ENCODE measurements at regions not wholly inside any gene's neighbourhood (a gene's known extent, or its start where the extent isn't known, plus 50 kb on each side); places are given as distances from the start of the nearest gene placed in this dataset.

DNA sequence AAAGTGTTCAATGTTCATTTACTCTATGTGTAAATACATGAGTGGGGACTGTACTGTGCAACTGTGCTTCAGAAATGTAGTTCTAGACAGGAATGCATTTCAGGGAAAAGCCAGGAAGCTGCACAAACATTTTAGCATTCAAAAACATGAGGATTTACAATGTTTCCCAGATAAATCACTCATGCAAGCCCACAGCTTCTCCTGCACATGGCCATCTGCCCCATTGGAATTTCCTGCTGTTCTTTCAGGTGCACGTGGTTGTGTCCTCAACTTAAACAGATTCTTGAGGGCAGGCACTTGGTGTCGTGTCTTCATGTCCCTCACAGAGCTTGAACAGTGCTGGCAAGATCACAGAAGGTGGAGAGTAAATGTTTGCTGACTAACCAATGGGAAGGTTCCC, 101.5 kb downstream of the UNC5CL start:
- no peak for ATAC-seq

GRCh38 chr6:40936818-40937251, 102.2 kb downstream of the UNC5CL start:
- ATAC-seq, result no peak

- ATAC-seq, result no peak
These were observed 105.2 kb downstream of the UNC5CL start for GRCh38 chr6:40933864-40934263.

GRCh38 chr6:40932953-40933352, 106.1 kb downstream of the UNC5CL start:
- no peak for ATAC-seq

DNA sequence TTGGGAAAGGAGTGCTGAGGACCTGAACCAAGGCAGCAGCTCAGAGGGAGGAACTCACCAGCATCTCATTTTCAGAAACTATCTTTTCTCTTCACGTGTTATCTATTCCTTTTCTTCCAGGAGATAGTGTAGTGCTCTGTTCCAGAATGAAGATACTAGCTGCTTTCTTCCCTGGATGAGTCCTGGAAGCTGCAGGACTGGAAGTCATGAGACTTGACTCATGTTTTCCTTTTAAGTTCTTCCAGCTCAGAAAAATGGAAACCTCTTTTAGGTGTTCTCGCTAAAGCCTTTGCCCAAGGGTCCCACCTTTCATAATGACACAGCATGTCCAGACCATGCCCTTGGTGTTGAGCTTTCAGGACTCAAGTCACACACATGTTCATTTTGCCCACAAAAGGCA, 106.7 kb downstream of the UNC5CL start:
- ATAC-seq, result no peak

DNA sequence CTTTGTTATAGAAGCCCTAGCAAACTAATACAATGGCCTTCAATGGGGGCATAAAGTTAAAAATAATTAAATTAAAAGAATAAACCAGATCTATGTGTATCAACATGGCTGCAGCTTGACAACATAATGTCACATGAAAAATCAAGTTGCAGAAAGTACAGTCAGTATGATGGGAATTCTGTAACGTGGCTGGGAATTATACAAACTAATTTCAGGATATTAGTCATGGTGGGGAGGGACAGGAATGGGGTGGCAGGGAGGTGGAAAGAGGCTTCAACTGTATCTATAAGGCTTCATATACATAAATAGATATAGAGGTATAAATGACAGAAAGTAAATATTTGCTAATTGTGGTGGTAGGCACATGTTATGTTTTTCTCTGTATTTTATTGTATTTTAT, 107.1 kb downstream of the UNC5CL start:
- ATAC-seq, result no peak

- no peak for ATAC-seq
These were observed 108.5 kb downstream of the UNC5CL start for GRCh38 chr6:40930555-40930954.

DNA sequence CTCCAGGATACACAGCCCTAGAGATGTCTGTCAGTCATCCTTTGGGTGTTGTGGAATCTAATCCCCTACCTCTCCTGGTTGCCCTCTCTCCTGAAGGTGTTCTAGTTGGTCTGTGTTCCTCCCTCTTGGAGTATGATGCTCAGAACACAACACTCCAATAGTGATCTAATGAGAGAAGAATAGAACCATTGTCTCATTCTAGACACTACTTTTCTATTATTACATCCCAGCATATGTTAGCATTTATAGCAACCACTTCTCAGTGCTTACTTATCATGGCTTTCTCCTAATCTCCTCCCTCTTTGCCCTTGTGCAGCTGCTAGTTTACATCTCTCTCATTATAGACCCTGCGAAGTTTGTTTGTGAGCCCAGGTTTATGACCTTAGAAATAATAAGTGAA, 109.0 kb downstream of the UNC5CL start:
- ATAC-seq, result no peak

- no peak for ATAC-seq
These were observed 109.8 kb downstream of the UNC5CL start for GRCh38 chr6:40929176-40929575.

DNA sequence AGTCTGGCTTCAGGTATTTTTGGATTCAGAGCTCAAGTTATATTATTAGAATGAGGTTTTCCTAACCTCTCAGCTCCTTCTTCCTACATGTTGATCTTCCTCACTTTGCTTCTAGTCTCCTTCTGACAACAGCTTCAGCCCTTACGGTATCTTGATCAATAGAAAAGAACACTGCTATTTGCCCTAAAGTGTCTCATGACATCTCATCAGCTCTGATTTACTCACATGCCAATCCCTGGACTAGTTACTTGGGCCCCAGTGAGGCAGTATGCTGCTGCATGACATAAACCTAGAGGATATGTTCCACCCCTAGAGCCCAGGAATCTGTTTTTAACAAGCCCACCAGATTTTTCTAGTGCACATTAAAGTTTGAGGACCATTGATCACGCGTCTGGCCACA, 110.3 kb downstream of the UNC5CL start:
- ATAC-seq, result no peak

- ATAC-seq, result no peak
These were observed 110.7 kb downstream of the UNC5CL start for GRCh38 chr6:40928307-40928706.

- ATAC-seq, result no peak
These were observed 113.7 kb downstream of the UNC5CL start for GRCh38 chr6:40925341-40925740.

- ATAC-seq, result no peak
These were observed 114.2 kb downstream of the UNC5CL start for GRCh38 chr6:40924839-40925238.

GRCh38 chr6:40923880-40924279, 115.1 kb downstream of the UNC5CL start:
- no peak for ATAC-seq

GRCh38 chr6:40923326-40923725, 115.7 kb downstream of the UNC5CL start:
- ATAC-seq, result no peak

DNA sequence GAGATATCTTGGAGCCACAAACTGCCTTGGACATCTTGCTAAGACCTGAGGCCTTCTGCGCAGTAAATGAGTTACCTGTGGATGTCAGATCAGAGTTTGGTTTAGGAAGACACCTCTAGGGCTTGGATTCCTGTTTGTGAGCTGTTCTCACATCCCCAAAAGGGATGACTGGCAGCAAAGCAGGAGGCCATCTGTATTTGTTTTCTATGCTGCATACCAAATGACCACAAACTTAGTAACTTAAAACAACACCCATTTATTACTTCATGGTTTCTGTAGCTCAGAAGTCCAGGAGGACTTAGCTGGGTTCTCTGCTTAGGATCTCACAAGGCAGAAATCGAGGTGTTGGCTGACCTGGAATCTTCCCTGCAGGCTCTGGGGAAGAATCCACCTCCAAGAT, 116.7 kb downstream of the UNC5CL start:
- ATAC-seq, result no peak

DNA sequence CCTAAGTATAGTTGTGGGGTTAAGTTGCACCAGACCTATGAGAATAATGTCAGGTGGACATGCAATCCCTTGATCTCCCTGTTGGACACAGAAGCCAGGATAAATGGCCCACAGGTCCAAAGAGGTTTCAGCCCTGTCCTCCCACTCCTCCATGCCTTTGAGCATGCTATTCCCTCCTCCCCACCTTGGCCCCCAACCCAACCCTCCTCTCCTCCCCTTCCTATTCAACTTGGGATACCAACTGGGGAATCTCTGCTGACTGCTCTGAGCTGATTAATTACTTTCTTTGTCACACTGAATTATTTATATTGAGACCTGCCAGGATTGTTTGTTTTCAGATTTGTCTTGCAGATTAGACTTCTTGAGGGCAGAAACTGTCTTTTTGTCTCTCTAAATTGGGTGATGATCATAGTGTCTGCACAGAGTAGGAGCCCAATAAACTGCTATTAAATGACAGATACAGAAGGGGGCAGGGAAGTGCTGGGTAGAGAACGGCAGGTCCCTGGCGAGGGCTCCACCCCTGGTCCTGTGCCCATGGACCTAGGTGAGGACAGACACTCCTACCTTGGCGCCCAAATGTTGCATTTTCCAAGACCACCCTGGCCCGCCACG, 120.9 kb downstream of the UNC5CL start:
- no peak for ATAC-seq

GRCh38 chr6:40917603-40918002, 121.4 kb downstream of the UNC5CL start:
- no peak for ATAC-seq

- no peak for ATAC-seq
These were observed 122.2 kb downstream of the UNC5CL start for GRCh38 chr6:40916845-40917244.

DNA sequence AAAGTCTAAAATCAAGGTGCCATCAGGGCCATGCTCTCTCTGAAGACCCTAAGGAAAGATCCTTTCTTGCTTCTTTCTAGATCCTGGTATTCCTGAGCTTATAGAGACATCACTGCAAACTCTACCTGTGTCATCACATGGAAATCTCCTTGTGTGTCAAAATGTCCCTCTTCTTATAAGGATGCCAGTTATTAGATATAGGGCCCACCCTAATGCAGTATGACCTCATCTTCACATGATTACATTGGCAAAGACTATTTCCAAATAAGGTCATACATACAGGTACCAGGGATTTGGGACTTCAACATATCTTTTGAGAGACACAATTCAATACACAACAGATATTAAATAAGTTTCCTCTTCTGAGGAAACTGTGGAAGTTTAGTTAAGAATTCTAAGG, 123.9 kb downstream of the UNC5CL start:
- ATAC-seq, result no peak

GRCh38 chr6:40914005-40914404, 125.0 kb downstream of the UNC5CL start:
- ATAC-seq, result no peak

DNA sequence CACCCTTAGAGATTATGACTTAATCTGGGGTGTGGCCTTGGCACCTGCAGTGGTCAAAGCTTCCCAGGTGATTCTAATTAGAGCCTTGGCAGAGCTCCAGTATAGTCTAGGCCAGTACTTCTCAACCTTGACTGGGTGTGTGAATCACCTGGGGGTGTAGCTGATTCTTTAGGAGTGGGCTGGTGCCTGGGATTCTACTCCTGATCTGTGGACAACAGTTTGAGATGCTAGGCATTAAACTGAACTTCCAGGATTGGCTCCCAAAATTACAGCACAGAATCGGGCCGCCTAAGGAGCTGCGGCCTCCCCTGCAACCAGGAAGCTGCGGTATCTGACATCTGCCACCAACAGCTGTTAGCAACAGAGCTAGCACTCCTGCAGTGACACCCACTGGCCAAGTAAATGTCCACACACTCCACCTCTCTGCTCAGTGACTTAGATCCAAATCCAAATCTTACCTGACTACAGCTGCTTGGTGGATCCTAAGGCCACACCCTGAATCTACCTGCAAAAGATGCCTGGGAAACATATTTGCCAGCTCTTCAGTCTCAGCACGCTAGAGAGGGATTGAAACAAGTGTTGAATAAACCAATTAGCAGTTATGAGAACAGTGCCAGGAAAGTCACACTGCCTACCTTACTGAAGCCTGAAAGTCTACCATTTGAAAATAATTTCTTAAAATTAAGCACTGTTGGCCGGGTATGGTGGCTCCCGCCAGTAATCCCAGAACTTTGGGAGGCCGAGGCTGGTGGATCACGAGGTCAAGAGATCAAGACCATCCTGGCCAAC, 126.7 kb downstream of the UNC5CL start:
- no peak for ATAC-seq

GRCh38 chr6:40910260-40910893, 128.6 kb downstream of the UNC5CL start:
- ATAC-seq, result no peak

DNA sequence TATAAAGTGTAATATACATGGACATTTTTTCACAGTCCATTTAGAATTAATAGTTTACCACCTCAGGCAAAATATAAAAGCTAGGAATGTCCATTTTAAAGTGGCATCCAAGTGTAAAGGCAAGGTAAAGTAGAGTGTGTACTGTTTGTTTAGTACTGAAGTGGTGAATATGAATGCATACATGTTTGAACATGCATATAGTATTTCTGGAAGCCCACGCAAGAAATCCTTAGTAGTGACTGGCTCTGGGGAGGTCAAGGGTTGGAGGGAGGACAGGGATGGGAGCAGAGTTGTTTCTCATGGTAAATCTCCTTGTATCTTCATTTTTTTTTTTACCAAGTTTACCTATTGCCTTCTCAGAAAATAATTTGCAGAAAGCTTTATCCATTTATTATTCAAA, 129.2 kb downstream of the UNC5CL start:
- ATAC-seq, result no peak
